ENCODE measurements at regions not wholly inside any gene's neighbourhood (a gene's known extent, or its start where the extent isn't known, plus 50 kb on each side); places are given as distances from the start of the nearest gene placed in this dataset.

DNA sequence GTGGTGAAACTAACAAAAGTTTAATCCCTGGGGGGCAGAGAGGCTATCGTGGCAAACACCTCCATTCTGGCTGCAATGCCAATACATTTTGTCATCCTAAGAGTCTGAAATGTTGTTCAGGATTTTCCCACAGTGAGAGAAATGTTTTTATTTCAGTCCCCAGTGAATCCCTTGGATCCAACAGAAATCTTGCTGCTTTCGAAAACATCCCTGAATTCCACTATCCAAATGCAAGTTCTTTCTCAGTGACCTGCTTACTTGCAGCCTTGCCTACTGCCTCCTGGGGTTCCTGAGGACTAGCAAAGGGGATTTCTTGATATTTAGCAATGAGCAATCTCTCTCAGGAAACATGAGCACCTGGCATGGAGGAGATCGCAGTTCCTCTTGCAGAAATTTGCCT lies 202.1 kb upstream of the IRX3 start:
- no peak for ATAC-seq
- Mint-ChIP-seq H3K36me3 (ENCODE audit: low read depth) (no peaks in the 10 kb centered on the region), H3K27ac (no peak overlapping the region), H3K27me3 (ENCODE audit: insufficient read depth, low read depth, poor library complexity) (peaks cover 5% of the 10 kb centered on the region), H3K9me3 (no peaks in the 10 kb centered on the region), H3K4me3 (no peak overlapping the region), H3K4me1 (no peaks in the 10 kb centered on the region)
- Histone ChIP-seq H3K4me3 (no peak overlapping the region), H3K27ac (ENCODE audit: low read depth) (no peak overlapping the region), H3K79me2 (replicated peaks; ENCODE audit: insufficient read depth) (no peaks in the 10 kb centered on the region), H3K27me3 (ENCODE audit: insufficient read depth) (no peaks in the 10 kb centered on the region), H3K4me2 (no peak overlapping the region), H4K20me1 (replicated peaks; ENCODE audit: insufficient read depth) (no peaks in the 10 kb centered on the region), H2AFZ (0 out of 2 replicates have a peak overlapping the region, but pooled peaks have one; percentile 23), H3K36me3 (ENCODE audit: insufficient read depth) (no peaks in the 10 kb centered on the region), H3F3A (replicated peaks; ENCODE audit: low read depth) (no peaks in the 10 kb centered on the region), H3K9me2 (ENCODE audit: insufficient read depth) (0 out of 2 replicates have a peak, but pooled peaks cover 7% of the 10 kb centered on the region), H3K4me1 (ENCODE audit: insufficient read depth) (no peaks in the 10 kb centered on the region)
- no peak for TF ChIP-seq JUNB (IDR thresholded peaks at IDR 0.05; ENCODE audit: unreplicated experiment)
- TF ChIP-seq, protein P1, sequence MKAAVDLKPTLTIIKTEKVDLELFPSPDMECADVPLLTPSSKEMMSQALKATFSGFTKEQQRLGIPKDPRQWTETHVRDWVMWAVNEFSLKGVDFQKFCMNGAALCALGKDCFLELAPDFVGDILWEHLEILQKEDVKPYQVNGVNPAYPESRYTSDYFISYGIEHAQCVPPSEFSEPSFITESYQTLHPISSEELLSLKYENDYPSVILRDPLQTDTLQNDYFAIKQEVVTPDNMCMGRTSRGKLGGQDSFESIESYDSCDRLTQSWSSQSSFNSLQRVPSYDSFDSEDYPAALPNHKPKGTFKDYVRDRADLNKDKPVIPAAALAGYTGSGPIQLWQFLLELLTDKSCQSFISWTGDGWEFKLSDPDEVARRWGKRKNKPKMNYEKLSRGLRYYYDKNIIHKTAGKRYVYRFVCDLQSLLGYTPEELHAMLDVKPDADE (IDR thresholded peaks at IDR 0.05): no peak
- no peak for TF ChIP-seq ZNF114 (CRISPR knock-in tag; IDR thresholded peaks at IDR 0.05)
- TF ChIP-seq POLR2AphosphoS5 (IDR thresholded peaks at IDR 0.05; ENCODE audit: low read depth): no peak
- no peak for TF ChIP-seq CREB1 (CRISPR knock-in tag; IDR thresholded peaks at IDR 0.05; ENCODE audit: low read depth)
- TF ChIP-seq, protein P2, sequence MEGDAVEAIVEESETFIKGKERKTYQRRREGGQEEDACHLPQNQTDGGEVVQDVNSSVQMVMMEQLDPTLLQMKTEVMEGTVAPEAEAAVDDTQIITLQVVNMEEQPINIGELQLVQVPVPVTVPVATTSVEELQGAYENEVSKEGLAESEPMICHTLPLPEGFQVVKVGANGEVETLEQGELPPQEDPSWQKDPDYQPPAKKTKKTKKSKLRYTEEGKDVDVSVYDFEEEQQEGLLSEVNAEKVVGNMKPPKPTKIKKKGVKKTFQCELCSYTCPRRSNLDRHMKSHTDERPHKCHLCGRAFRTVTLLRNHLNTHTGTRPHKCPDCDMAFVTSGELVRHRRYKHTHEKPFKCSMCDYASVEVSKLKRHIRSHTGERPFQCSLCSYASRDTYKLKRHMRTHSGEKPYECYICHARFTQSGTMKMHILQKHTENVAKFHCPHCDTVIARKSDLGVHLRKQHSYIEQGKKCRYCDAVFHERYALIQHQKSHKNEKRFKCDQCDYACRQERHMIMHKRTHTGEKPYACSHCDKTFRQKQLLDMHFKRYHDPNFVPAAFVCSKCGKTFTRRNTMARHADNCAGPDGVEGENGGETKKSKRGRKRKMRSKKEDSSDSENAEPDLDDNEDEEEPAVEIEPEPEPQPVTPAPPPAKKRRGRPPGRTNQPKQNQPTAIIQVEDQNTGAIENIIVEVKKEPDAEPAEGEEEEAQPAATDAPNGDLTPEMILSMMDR (conservative IDR thresholded peaks at IDR 0.05; ENCODE audit: low read depth in 2 of 2): no peak
- TF ChIP-seq, protein P3, sequence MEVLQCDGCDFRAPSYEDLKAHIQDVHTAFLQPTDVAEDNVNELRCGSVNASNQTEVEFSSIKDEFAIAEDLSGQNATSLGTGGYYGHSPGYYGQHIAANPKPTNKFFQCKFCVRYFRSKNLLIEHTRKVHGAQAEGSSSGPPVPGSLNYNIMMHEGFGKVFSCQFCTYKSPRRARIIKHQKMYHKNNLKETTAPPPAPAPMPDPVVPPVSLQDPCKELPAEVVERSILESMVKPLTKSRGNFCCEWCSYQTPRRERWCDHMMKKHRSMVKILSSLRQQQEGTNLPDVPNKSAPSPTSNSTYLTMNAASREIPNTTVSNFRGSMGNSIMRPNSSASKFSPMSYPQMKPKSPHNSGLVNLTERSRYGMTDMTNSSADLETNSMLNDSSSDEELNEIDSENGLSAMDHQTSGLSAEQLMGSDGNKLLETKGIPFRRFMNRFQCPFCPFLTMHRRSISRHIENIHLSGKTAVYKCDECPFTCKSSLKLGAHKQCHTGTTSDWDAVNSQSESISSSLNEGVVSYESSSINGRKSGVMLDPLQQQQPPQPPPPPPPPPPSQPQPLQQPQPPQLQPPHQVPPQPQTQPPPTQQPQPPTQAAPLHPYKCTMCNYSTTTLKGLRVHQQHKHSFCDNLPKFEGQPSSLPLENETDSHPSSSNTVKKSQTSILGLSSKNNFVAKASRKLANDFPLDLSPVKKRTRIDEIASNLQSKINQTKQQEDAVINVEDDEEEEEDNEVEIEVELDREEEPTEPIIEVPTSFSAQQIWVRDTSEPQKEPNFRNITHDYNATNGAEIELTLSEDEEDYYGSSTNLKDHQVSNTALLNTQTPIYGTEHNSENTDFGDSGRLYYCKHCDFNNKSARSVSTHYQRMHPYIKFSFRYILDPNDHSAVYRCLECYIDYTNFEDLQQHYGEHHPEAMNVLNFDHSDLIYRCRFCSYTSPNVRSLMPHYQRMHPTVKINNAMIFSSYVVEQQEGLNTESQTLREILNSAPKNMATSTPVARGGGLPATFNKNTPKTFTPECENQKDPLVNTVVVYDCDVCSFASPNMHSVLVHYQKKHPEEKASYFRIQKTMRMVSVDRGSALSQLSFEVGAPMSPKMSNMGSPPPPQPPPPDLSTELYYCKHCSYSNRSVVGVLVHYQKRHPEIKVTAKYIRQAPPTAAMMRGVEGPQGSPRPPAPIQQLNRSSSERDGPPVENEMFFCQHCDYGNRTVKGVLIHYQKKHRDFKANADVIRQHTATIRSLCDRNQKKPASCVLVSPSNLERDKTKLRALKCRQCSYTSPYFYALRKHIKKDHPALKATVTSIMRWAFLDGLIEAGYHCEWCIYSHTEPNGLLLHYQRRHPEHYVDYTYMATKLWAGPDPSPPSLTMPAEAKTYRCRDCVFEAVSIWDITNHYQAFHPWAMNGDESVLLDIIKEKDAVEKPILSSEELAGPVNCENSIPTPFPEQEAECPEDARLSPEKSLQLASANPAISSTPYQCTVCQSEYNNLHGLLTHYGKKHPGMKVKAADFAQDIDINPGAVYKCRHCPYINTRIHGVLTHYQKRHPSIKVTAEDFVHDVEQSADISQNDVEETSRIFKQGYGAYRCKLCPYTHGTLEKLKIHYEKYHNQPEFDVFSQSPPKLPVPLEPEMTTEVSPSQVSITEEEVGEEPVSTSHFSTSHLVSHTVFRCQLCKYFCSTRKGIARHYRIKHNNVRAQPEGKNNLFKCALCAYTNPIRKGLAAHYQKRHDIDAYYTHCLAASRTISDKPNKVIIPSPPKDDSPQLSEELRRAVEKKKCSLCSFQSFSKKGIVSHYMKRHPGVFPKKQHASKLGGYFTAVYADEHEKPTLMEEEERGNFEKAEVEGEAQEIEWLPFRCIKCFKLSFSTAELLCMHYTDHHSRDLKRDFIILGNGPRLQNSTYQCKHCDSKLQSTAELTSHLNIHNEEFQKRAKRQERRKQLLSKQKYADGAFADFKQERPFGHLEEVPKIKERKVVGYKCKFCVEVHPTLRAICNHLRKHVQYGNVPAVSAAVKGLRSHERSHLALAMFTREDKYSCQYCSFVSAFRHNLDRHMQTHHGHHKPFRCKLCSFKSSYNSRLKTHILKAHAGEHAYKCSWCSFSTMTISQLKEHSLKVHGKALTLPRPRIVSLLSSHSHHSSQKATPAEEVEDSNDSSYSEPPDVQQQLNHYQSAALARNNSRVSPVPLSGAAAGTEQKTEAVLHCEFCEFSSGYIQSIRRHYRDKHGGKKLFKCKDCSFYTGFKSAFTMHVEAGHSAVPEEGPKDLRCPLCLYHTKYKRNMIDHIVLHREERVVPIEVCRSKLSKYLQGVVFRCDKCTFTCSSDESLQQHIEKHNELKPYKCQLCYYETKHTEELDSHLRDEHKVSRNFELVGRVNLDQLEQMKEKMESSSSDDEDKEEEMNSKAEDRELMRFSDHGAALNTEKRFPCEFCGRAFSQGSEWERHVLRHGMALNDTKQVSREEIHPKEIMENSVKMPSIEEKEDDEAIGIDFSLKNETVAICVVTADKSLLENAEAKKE (CRISPR knock-in tag; IDR thresholded peaks at IDR 0.05): no peak
- TF ChIP-seq STAT1 (IDR thresholded peaks at IDR 0.05; ENCODE audit: unreplicated experiment): no peak
- no peak for TF ChIP-seq EZH2phosphoT487 (IDR thresholded peaks at IDR 0.05; ENCODE audit: unreplicated experiment)
- TF ChIP-seq EZH2 (IDR thresholded peaks at IDR 0.05; ENCODE audit: low read depth, unreplicated experiment): no peak
- no peak for TF ChIP-seq ZNF331 (CRISPR knock-in tag; IDR thresholded peaks at IDR 0.05; ENCODE audit: low read depth)
- TF ChIP-seq, protein P4, sequence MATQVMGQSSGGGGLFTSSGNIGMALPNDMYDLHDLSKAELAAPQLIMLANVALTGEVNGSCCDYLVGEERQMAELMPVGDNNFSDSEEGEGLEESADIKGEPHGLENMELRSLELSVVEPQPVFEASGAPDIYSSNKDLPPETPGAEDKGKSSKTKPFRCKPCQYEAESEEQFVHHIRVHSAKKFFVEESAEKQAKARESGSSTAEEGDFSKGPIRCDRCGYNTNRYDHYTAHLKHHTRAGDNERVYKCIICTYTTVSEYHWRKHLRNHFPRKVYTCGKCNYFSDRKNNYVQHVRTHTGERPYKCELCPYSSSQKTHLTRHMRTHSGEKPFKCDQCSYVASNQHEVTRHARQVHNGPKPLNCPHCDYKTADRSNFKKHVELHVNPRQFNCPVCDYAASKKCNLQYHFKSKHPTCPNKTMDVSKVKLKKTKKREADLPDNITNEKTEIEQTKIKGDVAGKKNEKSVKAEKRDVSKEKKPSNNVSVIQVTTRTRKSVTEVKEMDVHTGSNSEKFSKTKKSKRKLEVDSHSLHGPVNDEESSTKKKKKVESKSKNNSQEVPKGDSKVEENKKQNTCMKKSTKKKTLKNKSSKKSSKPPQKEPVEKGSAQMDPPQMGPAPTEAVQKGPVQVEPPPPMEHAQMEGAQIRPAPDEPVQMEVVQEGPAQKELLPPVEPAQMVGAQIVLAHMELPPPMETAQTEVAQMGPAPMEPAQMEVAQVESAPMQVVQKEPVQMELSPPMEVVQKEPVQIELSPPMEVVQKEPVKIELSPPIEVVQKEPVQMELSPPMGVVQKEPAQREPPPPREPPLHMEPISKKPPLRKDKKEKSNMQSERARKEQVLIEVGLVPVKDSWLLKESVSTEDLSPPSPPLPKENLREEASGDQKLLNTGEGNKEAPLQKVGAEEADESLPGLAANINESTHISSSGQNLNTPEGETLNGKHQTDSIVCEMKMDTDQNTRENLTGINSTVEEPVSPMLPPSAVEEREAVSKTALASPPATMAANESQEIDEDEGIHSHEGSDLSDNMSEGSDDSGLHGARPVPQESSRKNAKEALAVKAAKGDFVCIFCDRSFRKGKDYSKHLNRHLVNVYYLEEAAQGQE (IDR thresholded peaks at IDR 0.05; ENCODE audit: unreplicated experiment): no peak
- TF ChIP-seq NANOG (IDR thresholded peaks at IDR 0.05; ENCODE audit: borderline replicate concordance): no peak
- no peak for DNase-seq (ENCODE audit: low spot score)
